IMR-90 (cell line): ENCODE measurements at regions not wholly inside any gene's neighbourhood (a gene's known extent, or its start where the extent isn't known, plus 50 kb on each side); places are given as distances from the start of the nearest gene placed in this dataset.

ENCODE experiments used
- ATAC-seq: fragments of 200-7000 bp; cut with Tn5 transposase; 2 replicates; pipeline ENCODE4 v1.9.1; 2020; ENCODE audit warnings: low read depth, mild to moderate bottlenecking, moderate library complexity
- BruUV-seq: library from RNA; stranded (reverse); fragments of 400-500 nt; replicated peaks from 2 replicates; lab custom pipeline; 2021; lab: Mats Ljungman, UMichigan
- CTCF ChIA-PET: fragments of 300-600 bp; formaldehyde crosslinking; extraction: SDS; loops from one replicate; lab custom pipeline; 2021; ENCODE audit warnings: antibody characterized with exemption; lab: Yijun Ruan, JAX
- POLR2A ChIA-PET: fragments of 300-600 bp; sonication (Branson Sonifier 250); formaldehyde crosslinking; loops from one replicate; lab custom pipeline; 2022; ENCODE audit warnings: antibody characterized with exemption; ENCODE audit not compliant: unreplicated experiment; lab: Charles Lee
- DNase-seq: peaks from one replicate; pipeline ENCODE4 v3.0.0; 2013
- H2AFZ ChIP-seq: replicated peaks from 2 replicates; pipeline ENCODE3; 2013; ENCODE audit warnings: low read length, mild to moderate bottlenecking; ENCODE audit not compliant: poor library complexity
- H2AK5ac ChIP-seq: 2 replicates; pipeline ENCODE4 v1.6.1; 2013; ENCODE audit warnings: low read depth, low read length, inconsistent platforms
- H2AK9ac ChIP-seq: replicated peaks from 2 replicates; pipeline ENCODE3; 2013; ENCODE audit warnings: mild to moderate bottlenecking, low read depth, low read length, moderate library complexity; ENCODE audit not compliant: poor library complexity
- H2BK120ac ChIP-seq: 2 replicates; pipeline ENCODE4 v1.6.1; 2013; ENCODE audit warnings: low read depth, low read length, inconsistent platforms
- H2BK15ac ChIP-seq: 3 replicates; pipeline ENCODE4 v1.6.1; 2013; ENCODE audit warnings: low read depth, low read length, inconsistent platforms
- H2BK20ac ChIP-seq: 2 replicates; pipeline ENCODE4 v1.6.1; 2013; ENCODE audit warnings: low read depth, mild to moderate bottlenecking, inconsistent platforms, low read length, moderate library complexity
- H2BK5ac ChIP-seq: 2 replicates; pipeline ENCODE4 v1.6.1; 2013; ENCODE audit warnings: mild to moderate bottlenecking, low read depth, low read length, inconsistent platforms; ENCODE audit not compliant: poor library complexity, severe bottlenecking
- H3K14ac ChIP-seq: replicated peaks from 2 replicates; pipeline ENCODE4 v1.6.1; 2013; ENCODE audit warnings: low read depth, low read length, inconsistent platforms
- H3K18ac ChIP-seq: 2 replicates; pipeline ENCODE4 v1.6.1; 2013; ENCODE audit warnings: low read depth, low read length, control low read depth
- H3K23ac ChIP-seq: 2 replicates; pipeline ENCODE4 v1.6.1; 2013; ENCODE audit warnings: low read depth, low read length, inconsistent platforms
- H3K27ac ChIP-seq: 2 replicates; pipeline ENCODE4 v1.5.1; 2013; ENCODE audit warnings: mild to moderate bottlenecking, control low read depth, low read length; ENCODE audit not compliant: insufficient read depth
- H3K27me3 ChIP-seq: 2 replicates; pipeline ENCODE4 v1.6.1; 2013; ENCODE audit warnings: low read length; ENCODE audit not compliant: control insufficient read depth, insufficient read depth
- H3K36me3 ChIP-seq: 2 replicates; pipeline ENCODE4 v1.6.1; 2013; ENCODE audit warnings: low read length, mixed read lengths; ENCODE audit not compliant: control insufficient read depth, insufficient read depth
- H3K4ac ChIP-seq: 2 replicates; pipeline ENCODE4 v1.6.1; 2013; ENCODE audit warnings: low read depth, low read length, inconsistent platforms
- H3K4me1 ChIP-seq: 2 replicates; pipeline ENCODE4 v1.6.1; 2013; ENCODE audit warnings: low read length, mixed read lengths; ENCODE audit not compliant: control insufficient read depth, insufficient read depth
- H3K4me2 ChIP-seq: 2 replicates; pipeline ENCODE4 v1.6.1; 2013; ENCODE audit warnings: low read depth, mild to moderate bottlenecking, control low read depth, low read length, moderate library complexity
- H3K4me3 ChIP-seq: 2 replicates; pipeline ENCODE4 v1.5.1; 2013; ENCODE audit warnings: low read depth, mild to moderate bottlenecking, control low read depth, low read length, moderate library complexity; ENCODE audit not compliant: insufficient read depth
- H3K56ac ChIP-seq: 2 replicates; pipeline ENCODE4 v1.6.1; 2013; ENCODE audit warnings: low read length, inconsistent platforms; ENCODE audit not compliant: insufficient read depth; ENCODE audit errors: extremely low read depth
- H3K79me1 ChIP-seq, 2 experiments: 2 replicates each; pipeline ENCODE4 v1.6.1; 2013; ENCODE audit warnings: low read length in 2 of 2, inconsistent platforms in 1 of 2, low read depth in 1 of 2
- H3K9ac ChIP-seq: 2 replicates; pipeline ENCODE4 v1.6.1; 2013; ENCODE audit warnings: low read depth, low read length, control low read depth
- H3K9me1 ChIP-seq: 2 replicates; pipeline ENCODE4 v1.6.1; 2013; ENCODE audit warnings: low read length, inconsistent platforms; ENCODE audit not compliant: insufficient read depth
- H3K9me3 ChIP-seq: 2 replicates; pipeline ENCODE4 v1.6.1; 2013; ENCODE audit warnings: low read length; ENCODE audit not compliant: control insufficient read depth, insufficient read depth
- H4K20me1 ChIP-seq: 2 replicates; pipeline ENCODE4 v1.6.1; 2013; ENCODE audit warnings: low read length, inconsistent platforms; ENCODE audit not compliant: insufficient read depth
- H4K5ac ChIP-seq: 2 replicates; pipeline ENCODE4 v1.6.1; 2013; ENCODE audit warnings: mild to moderate bottlenecking, low read depth, low read length, control low read depth
- H4K8ac ChIP-seq, 2 experiments: 2 replicates each; pipeline ENCODE4 v1.6.1; 2013; ENCODE audit warnings: low read depth in 2 of 2, low read length in 2 of 2, control low read depth in 1 of 2, inconsistent platforms in 1 of 2
- H4K91ac ChIP-seq: 2 replicates; pipeline ENCODE4 v1.6.1; 2013; ENCODE audit warnings: low read depth, low read length, inconsistent platforms; ENCODE audit not compliant: insufficient read depth
- CTCF ChIP-seq: conservative IDR thresholded peaks from 2 replicates; pipeline ENCODE4 v1.5.1; 2012; ENCODE audit warnings: mild to moderate bottlenecking, low read depth, low read length, improper control_type of control experiment
- ELK1 ChIP-seq: fragments of 150-350 bp; IDR thresholded peaks from 2 replicates; pipeline ENCODE4 v1.6.1; 2016; ENCODE audit warnings: low read depth, mild to moderate bottlenecking, low read length, moderate library complexity, borderline replicate concordance
- USF2 ChIP-seq: fragments of 150-350 bp; IDR thresholded peaks from 2 replicates; pipeline ENCODE4 v1.6.1; 2017; ENCODE audit warnings: mild to moderate bottlenecking, antibody characterized with exemption, low read length, low read depth
- WGBS, 2 experiments: methylation state at CpG; one replicate each; pipeline versions ENCODE4 v1.1.5 to v1.1.7; 2013; ENCODE audit warnings: missing lambda C conversion rate in 2 of 2; ENCODE audit not compliant: insufficient read length in 1 of 2; ENCODE audit errors: extremely low coverage in 2 of 2; 5-methylcytosine and 5-hydroxymethylcytosine counted together
- dilution Hi-C: fragments of 300-500 bp; cut with HindIII; formaldehyde crosslinking; loops from one replicate; pipeline ENCODE4 v1.14.3; 2018; ENCODE audit warnings: low sequenced_read_pairs; ENCODE audit not compliant: unreplicated experiment
- in situ Hi-C: fragments of 300-500 bp; cut with MboI; formaldehyde crosslinking; loops from 3 replicates; pipeline ENCODE4 v1.14.3; 2019; ENCODE audit warnings: low sequenced_read_pairs, inconsistent platforms, mixed read lengths
- intact Hi-C: fragments of 100-400 bp; cut with micrococcal nuclease; formaldehyde crosslinking; loops from 2 replicates; pipeline ENCODE4 v1.10.0; 2022

DNA sequence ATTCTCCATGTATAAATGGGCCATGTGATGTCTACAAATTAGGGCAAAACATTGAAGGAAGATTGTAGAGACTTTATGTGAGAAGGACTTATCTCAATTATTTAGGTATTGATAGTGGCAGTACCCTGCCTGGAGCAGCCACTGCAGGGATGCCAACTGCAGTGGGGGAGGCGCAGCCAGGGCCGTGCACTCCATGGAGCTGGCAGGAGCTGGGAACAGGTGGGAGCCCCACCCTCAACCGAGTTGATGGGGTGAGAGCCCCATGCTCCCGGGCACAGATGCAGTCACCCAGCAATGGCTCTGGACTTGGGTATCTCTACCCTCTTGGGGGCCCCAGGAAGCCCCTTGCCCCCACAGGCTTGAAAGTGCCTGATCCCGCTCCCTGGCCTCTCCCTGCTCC lies 564.3 kb downstream of the SLC4A3 start:
- intact Hi-C loops, result loop anchor here (10.0 kb wide), 1 partner anchor 163 kb away; no protein-coding TSS in a partner anchor
- dilution Hi-C loops, result no loop called here

More for the DNA sequence above, 564.3 kb downstream of the SLC4A3 start:
- Histone ChIP-seq H3K4me1 (peaks cover 3% of the 10 kb centered on the region), H4K91ac (no peak overlapping the region), H3K79me1 (no peaks in the 10 kb centered on the region), H3K56ac (no peak overlapping the region), H3K9me3 (peaks cover 6% of the 10 kb centered on the region; the same call in 1 of the 2 replicates), H3K18ac (no peak overlapping the region), H3K4me3 (no peak overlapping the region), H2BK15ac (no peak overlapping the region), H3K9ac (no peak overlapping the region), H4K20me1 (no peaks in the 10 kb centered on the region), H2AK5ac (no peak overlapping the region), H3K4ac (no peak overlapping the region), H2AFZ (no peak overlapping the region), H3K14ac (no peak overlapping the region), H2BK20ac (no peak overlapping the region), H4K8ac (no peak overlapping the region), H2BK5ac (no peak overlapping the region), H3K9me1 (no peaks in the 10 kb centered on the region), H3K23ac (no peak overlapping the region), H3K4me2 (no peak overlapping the region), H2BK120ac (no peak overlapping the region), H3K27ac (no peak overlapping the region), H3K27me3 (no peaks in the 10 kb centered on the region), H4K5ac (no peak overlapping the region), H3K36me3 (no peaks in the 10 kb centered on the region), H2AK9ac (no peak overlapping the region)
- ChIA-PET POLR2A (no interaction called here), CTCF (no interaction called here)
- in situ Hi-C loops, result no loop called here
- BruUV-seq, result no TSS peak
- ATAC-seq (no peak), DNase-seq (no peak)
- TF ChIP-seq ELK1, result no peak
- TF ChIP-seq USF2, result no peak
- TF ChIP-seq CTCF, result no peak
- WGBS, 2 experiments, result 100% methylated on average over 1 of the region's 5 CpGs; no CpG with 5 or more reads in 1 of the 2 experiments
